K562 (cell line): ENCODE measurements at regions not wholly inside any gene's neighbourhood (a gene's known extent, or its start where the extent isn't known, plus 50 kb on each side); places are given as distances from the start of the nearest gene placed in this dataset.

Source experiments
- BRD9 ChIP-seq: fragments of 450-650 bp; IDR thresholded peaks from 2 replicates; pipeline ENCODE4 v1.6.1; 2018; ENCODE audit warnings: low read depth; ENCODE audit not compliant: partially characterized antibody
- CTBP1 ChIP-seq: fragments of 450-650 bp; IDR thresholded peaks from 2 replicates; pipeline ENCODE4 v1.6.1; 2016; ENCODE audit warnings: borderline replicate concordance
- ELF1 ChIP-seq: fragments of 200-800 bp; sonication (Bioruptor generic); IDR thresholded peaks from 2 replicates; pipeline ENCODE4 v1.6.1; 2016; ENCODE audit warnings: missing genetic modification characterization, missing compliant biosample characterization
- HNRNPUL1 ChIP-seq: fragments of 200-400 bp; formaldehyde crosslinking; IDR thresholded peaks from 2 replicates; pipeline ENCODE4 v1.6.1; 2017; ENCODE audit warnings: low read length
- LARP7 ChIP-seq: fragments of 450-650 bp; IDR thresholded peaks from 2 replicates; pipeline ENCODE4 v1.6.1; 2016
- MIER1 ChIP-seq: fragments of 450-650 bp; IDR thresholded peaks from 2 replicates; pipeline ENCODE4 v1.6.1; 2016; ENCODE audit warnings: antibody characterized with exemption, mild to moderate bottlenecking, low read depth
- NRF1 ChIP-seq, 2 experiments: fragments of 450-650 bp; IDR thresholded peaks in 1 of 2; conservative IDR thresholded peaks in 1 of 2; 2 replicates each; pipeline ENCODE4 v1.6.1; 2014; ENCODE audit warnings: mild to moderate bottlenecking in 2 of 2
- PCBP1 ChIP-seq: fragments of 200-400 bp; formaldehyde crosslinking; IDR thresholded peaks from 2 replicates; pipeline ENCODE4 v1.6.1; 2018; ENCODE audit warnings: mild to moderate bottlenecking, low read depth, low read length; ENCODE audit not compliant: poor library complexity, severe bottlenecking
- PKNOX1 ChIP-seq: fragments of 450-650 bp; IDR thresholded peaks from 2 replicates; pipeline ENCODE4 v1.6.1; 2016
- RBFOX2 ChIP-seq: fragments of 200-400 bp; formaldehyde crosslinking; IDR thresholded peaks from 2 replicates; pipeline ENCODE4 v1.6.1; 2017; ENCODE audit warnings: low read depth, mild to moderate bottlenecking, low read length, moderate library complexity
- SREBF1 ChIP-seq: fragments of 150-350 bp; IDR thresholded peaks from 2 replicates; pipeline ENCODE4 v1.6.1; 2014; ENCODE audit warnings: antibody characterized with exemption, low read depth, low read length, borderline replicate concordance
- SRSF7 ChIP-seq: fragments of 200-400 bp; formaldehyde crosslinking; optimal IDR thresholded peaks from 2 replicates; pipeline ENCODE3; 2017; ENCODE audit warnings: mild to moderate bottlenecking, low read depth, low read length
- U2AF1 ChIP-seq: fragments of 200-400 bp; formaldehyde crosslinking; optimal IDR thresholded peaks from 2 replicates; pipeline ENCODE3; 2017; ENCODE audit warnings: mild to moderate bottlenecking, low read depth, low read length, moderate library complexity
- ZNF140 ChIP-seq: fragments of 250-450 bp; sonication (Bioruptor Pico); IDR thresholded peaks from 2 replicates; pipeline ENCODE4 v1.8.0; 2021; ENCODE audit warnings: moderate library complexity, mild to moderate bottlenecking, inconsistent platforms
- ZNF184 ChIP-seq: sonication (generic); formaldehyde crosslinking; IDR thresholded peaks from 2 replicates; pipeline ENCODE4 v1.5.0; 2020; ENCODE audit warnings: missing genetic modification reagents
- ZNF23 ChIP-seq: fragments of 250-450 bp; sonication (Bioruptor Pico); IDR thresholded peaks from 2 replicates; pipeline ENCODE4 v1.4.0; 2020; ENCODE audit warnings: mild to moderate bottlenecking
- ZNF263 ChIP-seq: sonication (generic); formaldehyde crosslinking; IDR thresholded peaks from 2 replicates; pipeline ENCODE4 v1.8.0; 2022; ENCODE audit warnings: mild to moderate bottlenecking, missing genetic modification reagents, borderline replicate concordance
- ZNF445 ChIP-seq: fragments of 250-450 bp; sonication (Bioruptor Pico); IDR thresholded peaks from 2 replicates; pipeline ENCODE4 v1.4.0; 2020; ENCODE audit warnings: low read depth, mild to moderate bottlenecking, moderate library complexity
- ZNF57 ChIP-seq: fragments of 450-650 bp; formaldehyde crosslinking; IDR thresholded peaks from 2 replicates; pipeline ENCODE4 v1.4.0; 2020; ENCODE audit warnings: mild to moderate bottlenecking, moderate library complexity
- TF ChIP-seq, protein P1 (sequence below): sonication (generic); formaldehyde crosslinking; IDR thresholded peaks from 2 replicates; pipeline ENCODE4 v1.8.1; 2023; ENCODE audit warnings: mild to moderate bottlenecking, missing genetic modification reagents
- TF ChIP-seq, protein P2 (sequence below): fragments of 250-450 bp; sonication (Bioruptor Pico); IDR thresholded peaks from 2 replicates; pipeline ENCODE4 v1.8.0; 2021; ENCODE audit warnings: moderate library complexity, mild to moderate bottlenecking, inconsistent platforms
- TF ChIP-seq, protein P3 (sequence below): fragments of 250-450 bp; sonication (Bioruptor Pico); IDR thresholded peaks from 2 replicates; pipeline ENCODE4 v1.4.0; 2020

GRCh38 chr4:126779436-126780166 is 853.2 kb upstream of the INTU start (continued):
- TF ChIP-seq RBFOX2 (peak; percentile 64), ZNF57 (CRISPR knock-in tag) (no peak), U2AF1 (no peak), CTBP1 (peak; percentile 63; the same call in 1 of the 2 replicates), ZNF445 (CRISPR knock-in tag) (no peak), HNRNPUL1 (no peak), MIER1 (no peak), ZNF184 (CRISPR knock-in tag) (no peak), PCBP1 (no peak), BRD9 (peak; percentile 15), ELF1 (tag) (peak; percentile 41; the same call in 1 of the 2 replicates), SREBF1 (no peak), SRSF7 (no peak), NRF1 (conservative IDR thresholded peaks at IDR 0.05 in 1 of 2, IDR thresholded peaks at IDR 0.05 in 1 of 2) (peak; percentile 79 to 83), ZNF263 (no peak), ZNF23 (CRISPR knock-in tag) (no peak), LARP7 (no peak), ZNF140 (CRISPR knock-in tag) (no peak), PKNOX1 (peak; percentile 59)
- TF ChIP-seq, protein P1, sequence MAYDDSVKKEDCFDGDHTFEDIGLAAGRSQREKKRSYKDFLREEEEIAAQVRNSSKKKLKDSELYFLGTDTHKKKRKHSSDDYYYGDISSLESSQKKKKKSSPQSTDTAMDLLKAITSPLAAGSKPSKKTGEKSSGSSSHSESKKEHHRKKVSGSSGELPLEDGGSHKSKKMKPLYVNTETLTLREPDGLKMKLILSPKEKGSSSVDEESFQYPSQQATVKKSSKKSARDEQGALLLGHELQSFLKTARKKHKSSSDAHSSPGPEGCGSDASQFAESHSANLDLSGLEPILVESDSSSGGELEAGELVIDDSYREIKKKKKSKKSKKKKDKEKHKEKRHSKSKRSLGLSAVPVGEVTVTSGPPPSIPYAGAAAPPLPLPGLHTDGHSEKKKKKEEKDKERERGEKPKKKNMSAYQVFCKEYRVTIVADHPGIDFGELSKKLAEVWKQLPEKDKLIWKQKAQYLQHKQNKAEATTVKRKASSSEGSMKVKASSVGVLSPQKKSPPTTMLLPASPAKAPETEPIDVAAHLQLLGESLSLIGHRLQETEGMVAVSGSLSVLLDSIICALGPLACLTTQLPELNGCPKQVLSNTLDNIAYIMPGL (CRISPR knock-in tag), result no peak
- TF ChIP-seq, protein P2, sequence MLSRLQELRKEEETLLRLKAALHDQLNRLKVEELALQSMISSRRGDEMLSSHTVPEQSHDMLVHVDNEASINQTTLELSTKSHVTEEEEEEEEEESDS (CRISPR knock-in tag), result no peak
- TF ChIP-seq, protein P3, sequence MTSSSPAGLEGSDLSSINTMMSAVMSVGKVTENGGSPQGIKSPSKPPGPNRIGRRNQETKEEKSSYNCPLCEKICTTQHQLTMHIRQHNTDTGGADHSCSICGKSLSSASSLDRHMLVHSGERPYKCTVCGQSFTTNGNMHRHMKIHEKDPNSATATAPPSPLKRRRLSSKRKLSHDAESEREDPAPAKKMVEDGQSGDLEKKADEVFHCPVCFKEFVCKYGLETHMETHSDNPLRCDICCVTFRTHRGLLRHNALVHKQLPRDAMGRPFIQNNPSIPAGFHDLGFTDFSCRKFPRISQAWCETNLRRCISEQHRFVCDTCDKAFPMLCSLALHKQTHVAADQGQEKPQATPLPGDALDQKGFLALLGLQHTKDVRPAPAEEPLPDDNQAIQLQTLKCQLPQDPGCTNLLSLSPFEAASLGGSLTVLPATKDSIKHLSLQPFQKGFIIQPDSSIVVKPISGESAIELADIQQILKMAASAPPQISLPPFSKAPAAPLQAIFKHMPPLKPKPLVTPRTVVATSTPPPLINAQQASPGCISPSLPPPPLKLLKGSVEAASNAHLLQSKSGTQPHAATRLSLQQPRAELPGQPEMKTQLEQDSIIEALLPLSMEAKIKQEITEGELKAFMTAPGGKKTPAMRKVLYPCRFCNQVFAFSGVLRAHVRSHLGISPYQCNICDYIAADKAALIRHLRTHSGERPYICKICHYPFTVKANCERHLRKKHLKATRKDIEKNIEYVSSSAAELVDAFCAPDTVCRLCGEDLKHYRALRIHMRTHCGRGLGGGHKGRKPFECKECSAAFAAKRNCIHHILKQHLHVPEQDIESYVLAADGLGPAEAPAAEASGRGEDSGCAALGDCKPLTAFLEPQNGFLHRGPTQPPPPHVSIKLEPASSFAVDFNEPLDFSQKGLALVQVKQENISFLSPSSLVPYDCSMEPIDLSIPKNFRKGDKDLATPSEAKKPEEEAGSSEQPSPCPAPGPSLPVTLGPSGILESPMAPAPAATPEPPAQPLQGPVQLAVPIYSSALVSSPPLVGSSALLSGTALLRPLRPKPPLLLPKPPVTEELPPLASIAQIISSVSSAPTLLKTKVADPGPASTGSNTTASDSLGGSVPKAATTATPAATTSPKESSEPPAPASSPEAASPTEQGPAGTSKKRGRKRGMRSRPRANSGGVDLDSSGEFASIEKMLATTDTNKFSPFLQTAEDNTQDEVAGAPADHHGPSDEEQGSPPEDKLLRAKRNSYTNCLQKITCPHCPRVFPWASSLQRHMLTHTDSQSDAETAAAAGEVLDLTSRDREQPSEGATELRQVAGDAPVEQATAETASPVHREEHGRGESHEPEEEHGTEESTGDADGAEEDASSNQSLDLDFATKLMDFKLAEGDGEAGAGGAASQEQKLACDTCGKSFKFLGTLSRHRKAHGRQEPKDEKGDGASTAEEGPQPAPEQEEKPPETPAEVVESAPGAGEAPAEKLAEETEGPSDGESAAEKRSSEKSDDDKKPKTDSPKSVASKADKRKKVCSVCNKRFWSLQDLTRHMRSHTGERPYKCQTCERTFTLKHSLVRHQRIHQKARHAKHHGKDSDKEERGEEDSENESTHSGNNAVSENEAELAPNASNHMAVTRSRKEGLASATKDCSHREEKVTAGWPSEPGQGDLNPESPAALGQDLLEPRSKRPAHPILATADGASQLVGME (CRISPR knock-in tag), result no peak
